ENCODE measurements at regions not wholly inside any gene's neighbourhood (a gene's known extent, or its start where the extent isn't known, plus 50 kb on each side); places are given as distances from the start of the nearest gene placed in this dataset.
A peak's percentile ranks its signal among the peaks of the same experiment; 100 is the strongest.

DNA sequence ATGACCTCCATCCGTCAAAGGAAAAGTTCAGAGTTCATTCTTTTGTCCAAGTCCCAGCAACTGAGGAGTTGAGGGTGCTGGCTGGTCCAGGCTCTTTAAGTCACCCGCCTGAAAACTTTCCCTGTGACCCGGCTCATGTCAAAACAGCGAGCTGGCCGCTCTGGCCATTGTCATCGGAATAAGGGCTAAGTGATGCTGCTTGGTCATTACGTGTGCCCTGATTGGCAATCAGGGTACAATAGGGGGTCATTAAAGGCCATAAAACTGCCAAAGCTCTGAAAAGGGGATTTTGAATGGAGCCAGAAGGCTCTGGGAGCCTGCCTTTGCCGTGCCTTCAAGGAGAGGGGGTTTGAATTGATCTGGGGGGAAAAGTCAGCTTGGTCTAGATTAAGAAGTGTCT is 88.5 kb upstream of the IRX3 start:
- Mint-ChIP-seq H3K27me3 (ENCODE audit: insufficient read depth) (peaks cover 12% of the 10 kb centered on the region; the same call in 1 of the 2 replicates), H3K9me3 (peaks cover 27% of the 10 kb centered on the region), H3K27ac (no peak overlapping the region), H3K36me3 (ENCODE audit: low read depth) (peaks cover 29% of the 10 kb centered on the region), H3K4me3 (no peak overlapping the region), H3K4me1 (ENCODE audit: low read depth) (peaks cover 25% of the 10 kb centered on the region)
- DNase-seq: no peak
- TF ChIP-seq, protein P1, sequence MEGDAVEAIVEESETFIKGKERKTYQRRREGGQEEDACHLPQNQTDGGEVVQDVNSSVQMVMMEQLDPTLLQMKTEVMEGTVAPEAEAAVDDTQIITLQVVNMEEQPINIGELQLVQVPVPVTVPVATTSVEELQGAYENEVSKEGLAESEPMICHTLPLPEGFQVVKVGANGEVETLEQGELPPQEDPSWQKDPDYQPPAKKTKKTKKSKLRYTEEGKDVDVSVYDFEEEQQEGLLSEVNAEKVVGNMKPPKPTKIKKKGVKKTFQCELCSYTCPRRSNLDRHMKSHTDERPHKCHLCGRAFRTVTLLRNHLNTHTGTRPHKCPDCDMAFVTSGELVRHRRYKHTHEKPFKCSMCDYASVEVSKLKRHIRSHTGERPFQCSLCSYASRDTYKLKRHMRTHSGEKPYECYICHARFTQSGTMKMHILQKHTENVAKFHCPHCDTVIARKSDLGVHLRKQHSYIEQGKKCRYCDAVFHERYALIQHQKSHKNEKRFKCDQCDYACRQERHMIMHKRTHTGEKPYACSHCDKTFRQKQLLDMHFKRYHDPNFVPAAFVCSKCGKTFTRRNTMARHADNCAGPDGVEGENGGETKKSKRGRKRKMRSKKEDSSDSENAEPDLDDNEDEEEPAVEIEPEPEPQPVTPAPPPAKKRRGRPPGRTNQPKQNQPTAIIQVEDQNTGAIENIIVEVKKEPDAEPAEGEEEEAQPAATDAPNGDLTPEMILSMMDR (IDR thresholded peaks at IDR 0.05): no peak

DNA sequence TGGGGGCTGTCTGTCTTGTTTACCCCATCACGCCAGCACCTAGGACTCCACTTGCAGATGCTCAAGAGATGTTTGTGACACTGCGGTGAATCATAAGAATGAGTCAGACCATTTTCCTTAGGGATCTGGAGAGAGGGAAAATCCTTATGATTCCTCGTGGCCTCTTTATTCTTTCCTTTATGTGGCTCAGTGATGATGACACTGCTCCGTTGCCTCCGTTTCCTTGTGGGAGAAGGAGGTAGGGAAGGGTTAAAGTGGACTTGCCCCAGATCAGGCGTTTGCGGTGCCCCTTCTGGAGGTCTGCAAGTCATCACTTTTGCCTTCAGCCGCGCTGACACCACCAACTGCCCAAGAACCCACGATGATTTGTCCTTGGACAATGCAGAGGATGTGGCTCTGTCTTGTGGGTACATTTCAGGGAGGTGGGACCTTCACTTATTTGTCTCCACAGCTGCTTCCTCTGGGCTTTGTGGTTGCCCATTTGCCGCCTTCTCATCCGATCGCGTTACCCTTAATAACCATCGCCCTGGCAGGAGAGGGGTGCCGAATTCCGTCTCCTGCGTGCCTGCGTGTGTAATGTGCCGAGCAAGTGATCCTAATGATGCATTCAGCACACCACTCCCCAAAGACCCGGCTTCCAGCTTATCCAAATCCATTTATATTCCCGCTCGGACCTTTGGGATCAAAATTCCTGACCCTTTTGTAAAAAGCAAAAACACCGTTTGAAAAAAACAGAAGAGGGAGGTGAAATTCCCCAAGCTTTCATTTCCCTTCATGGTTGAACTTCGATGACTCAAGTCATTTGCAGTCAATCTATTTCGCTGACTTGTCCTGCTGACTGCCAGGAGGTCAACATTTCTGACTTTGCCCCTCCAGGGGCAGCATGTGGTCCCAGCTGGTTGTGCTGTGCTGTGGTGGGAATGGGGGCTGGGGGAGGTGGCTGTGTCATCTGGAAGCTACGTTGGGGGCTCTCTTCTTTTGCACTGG is 87.2 kb upstream of the IRX3 start:
- H3K4me3 Mint-ChIP-seq: peak overlapping the region; percentile 85
- peaks cover 18% of the 10 kb centered on the region for H3K9me3 Mint-ChIP-seq
- TF ChIP-seq, protein P1 (IDR thresholded peaks at IDR 0.05): no peak
- H3K27me3 Mint-ChIP-seq (ENCODE audit: insufficient read depth): peaks cover 7% of the 10 kb centered on the region; the same call in 1 of the 2 replicates
- peaks cover 20% of the 10 kb centered on the region for H3K36me3 Mint-ChIP-seq (ENCODE audit: low read depth)
- DNase-seq: peak; percentile 80
- peak overlapping the region; percentile 89 for H3K27ac Mint-ChIP-seq
- peaks cover 25% of the 10 kb centered on the region for H3K4me1 Mint-ChIP-seq (ENCODE audit: low read depth)

DNA sequence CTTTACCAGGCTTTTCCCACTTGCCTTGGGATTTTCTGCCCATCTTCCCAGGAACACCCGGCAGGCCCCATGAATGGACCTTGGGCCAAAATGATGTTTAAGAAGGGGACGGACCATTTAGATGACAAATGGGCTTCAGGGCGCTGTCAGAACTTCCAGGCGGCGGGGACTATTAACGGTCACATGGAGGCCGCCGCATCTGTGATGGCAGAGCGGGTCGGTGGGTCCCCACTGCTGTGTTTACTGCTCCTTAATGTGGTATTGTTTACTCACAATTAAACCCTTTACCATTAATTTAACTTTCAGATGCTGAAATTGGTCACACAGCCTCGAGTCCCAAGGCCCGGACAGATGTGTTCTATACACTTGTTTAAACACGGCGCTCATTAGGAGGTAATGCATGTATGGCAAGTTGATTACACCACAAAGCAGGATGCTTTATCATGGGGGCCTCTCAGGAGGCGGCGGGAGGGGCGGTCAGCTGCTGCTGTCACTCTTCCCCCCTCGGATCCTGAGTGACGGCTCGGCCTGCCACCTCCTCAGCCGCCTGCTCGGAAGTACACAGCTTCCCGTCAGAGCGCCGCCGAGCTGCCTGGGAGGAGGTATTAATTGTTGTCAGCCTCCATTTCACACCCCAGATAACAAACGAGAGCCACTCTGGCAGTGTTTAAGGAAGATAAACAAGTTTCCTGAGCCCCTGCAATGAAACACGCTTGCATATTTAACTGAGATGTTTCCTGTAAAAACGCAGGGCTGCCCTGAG is 83.9 kb upstream of the IRX3 start:
- Mint-ChIP-seq H3K4me3 (no peak overlapping the region), H3K9me3 (no peaks in the 10 kb centered on the region), H3K4me1 (ENCODE audit: low read depth) (peaks cover 25% of the 10 kb centered on the region), H3K27me3 (ENCODE audit: insufficient read depth) (peaks cover 3% of the 10 kb centered on the region; the same call in 1 of the 2 replicates), H3K36me3 (ENCODE audit: low read depth) (no peaks in the 10 kb centered on the region), H3K27ac (no peak overlapping the region)
- DNase-seq: no peak
- TF ChIP-seq, protein P1 (IDR thresholded peaks at IDR 0.05): no peak

DNA sequence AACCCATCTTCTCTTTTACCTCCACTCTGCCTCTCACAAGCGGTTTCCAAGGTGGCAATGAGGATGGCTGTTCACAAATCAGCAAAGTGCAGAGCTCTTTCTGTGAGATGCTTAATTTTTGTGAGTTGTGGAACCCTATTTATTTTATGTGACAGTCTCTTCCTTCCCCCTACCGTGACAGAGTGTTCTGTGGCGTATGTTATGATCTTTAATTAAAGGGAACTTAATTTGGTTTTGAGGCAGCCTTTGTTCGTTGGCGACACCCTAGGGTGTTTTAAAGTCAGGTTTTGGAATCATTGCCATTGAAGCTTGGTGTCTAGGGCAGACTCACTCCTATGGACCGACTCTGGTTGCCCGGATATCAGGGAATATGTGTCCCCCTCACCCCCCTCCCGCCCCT is 83.3 kb upstream of the IRX3 start:
- H3K4me1 Mint-ChIP-seq (ENCODE audit: low read depth): peaks cover 21% of the 10 kb centered on the region
- no peak overlapping the region for H3K27ac Mint-ChIP-seq
- peaks cover 3% of the 10 kb centered on the region; the same call in 1 of the 2 replicates for H3K27me3 Mint-ChIP-seq (ENCODE audit: insufficient read depth)
- TF ChIP-seq, protein P1 (IDR thresholded peaks at IDR 0.05): no peak
- H3K4me3 Mint-ChIP-seq: no peak overlapping the region
- H3K9me3 Mint-ChIP-seq: no peaks in the 10 kb centered on the region
- no peak for DNase-seq
- no peaks in the 10 kb centered on the region for H3K36me3 Mint-ChIP-seq (ENCODE audit: low read depth)

DNA sequence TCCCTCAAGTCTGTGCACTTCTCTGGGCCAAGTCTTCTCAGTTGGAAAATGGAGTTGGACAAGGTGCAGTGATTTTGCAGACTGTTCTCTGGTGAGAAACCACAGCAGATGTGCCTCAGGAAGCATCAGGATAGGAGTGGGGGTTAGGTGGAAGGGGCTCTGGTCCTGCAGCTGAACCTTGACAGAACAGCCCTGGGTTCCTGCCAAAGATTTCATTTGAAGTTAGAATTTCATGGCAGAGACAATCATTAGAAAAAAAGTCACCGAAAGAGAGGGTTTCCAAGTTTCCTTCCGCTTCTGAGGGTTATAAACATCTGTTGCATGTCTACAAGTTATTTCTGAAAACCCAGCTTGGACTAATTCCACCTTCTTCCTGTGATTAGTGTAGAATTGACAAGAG is 80.4 kb upstream of the IRX3 start:
- DNase-seq: no peak
- peaks cover 11% of the 10 kb centered on the region for H3K27me3 Mint-ChIP-seq (ENCODE audit: insufficient read depth)
- H3K27ac Mint-ChIP-seq: no peak overlapping the region
- no peaks in the 10 kb centered on the region for H3K4me1 Mint-ChIP-seq (ENCODE audit: low read depth)
- H3K4me3 Mint-ChIP-seq: no peak overlapping the region
- H3K36me3 Mint-ChIP-seq (ENCODE audit: low read depth): no peaks in the 10 kb centered on the region
- H3K9me3 Mint-ChIP-seq: no peaks in the 10 kb centered on the region
- TF ChIP-seq, protein P1 (IDR thresholded peaks at IDR 0.05): no peak

All from HFFc6 (cell line).